ENCODE measurements at regions not wholly inside any gene's neighbourhood (a gene's known extent, or its start where the extent isn't known, plus 50 kb on each side); places are given as distances from the start of the nearest gene placed in this dataset.

DNA sequence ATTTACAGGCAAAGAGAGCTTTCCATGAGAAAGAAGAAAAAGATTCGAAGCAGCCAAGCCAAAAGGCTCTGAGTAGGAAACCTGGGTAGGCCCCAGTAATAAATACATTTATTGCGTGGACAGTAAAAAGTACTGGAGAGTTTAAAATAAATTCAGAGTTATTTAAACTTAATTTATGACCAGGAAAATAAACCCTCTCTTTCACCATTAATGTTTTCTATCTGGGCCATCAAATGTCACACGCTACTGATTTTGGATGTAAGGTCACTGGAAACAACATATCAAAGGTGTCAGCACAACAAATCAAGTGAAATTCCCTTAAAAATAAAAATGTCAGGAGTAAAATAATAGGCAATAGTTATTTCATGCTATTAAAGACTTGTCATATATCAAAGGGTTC is 264.0 kb downstream of the SKAP2 start:
- no peaks in the 10 kb centered on the region for H3K4me1 ChIP-seq (replicated peaks in 1 of 2; ENCODE audit: control insufficient read depth in 2 of 2, insufficient read depth in 2 of 2, low read length in 2 of 2)
- H3K9me3 ChIP-seq (replicated peaks; ENCODE audit: control insufficient read depth, insufficient read depth, low read depth, low read length) = no peaks in the 10 kb centered on the region
- H3K79me2 ChIP-seq (ENCODE audit: control insufficient read depth, insufficient read depth, low read length) = no peaks in the 10 kb centered on the region
- H3K4me2 ChIP-seq (ENCODE audit: insufficient read depth, low read length) = no peak overlapping the region
- no peaks in the 10 kb centered on the region for H3K36me3 ChIP-seq (ENCODE audit: control insufficient read depth, insufficient read depth, low read length)
- FAIRE-seq (no peak), ATAC-seq (no peak), DNase-seq (ENCODE audit: extremely low read depth in 1 of 4, low spot score in 3 of 4) (no peak)
- intact Hi-C loops (cut with micrococcal nuclease) (no loop called here), in situ Hi-C loops (cut with MboI) (no loop called here)
- ChIA-PET POLR2A (no interaction called here), CTCF (ENCODE audit: low intra/inter-chr PET ratio) (no interaction called here)
- peaks cover 3 to 5% of the 10 kb centered on the region in 2 experiments; a peak in 4 of 5 replicates for H3K27me3 ChIP-seq (ENCODE audit: control insufficient read depth in 2 of 2, insufficient read depth in 2 of 2, low read length in 2 of 2)
- no peak overlapping the region for H2AFZ ChIP-seq (ENCODE audit: low read depth, low read length)
- no peak overlapping the region for H3K27ac ChIP-seq (ENCODE audit: extremely low read depth, low read depth, low read length)
- 0 out of 2 replicates have a peak, but pooled peaks cover 3% of the 10 kb centered on the region for H4K20me1 ChIP-seq (replicated peaks; ENCODE audit: control insufficient read depth, insufficient read depth, low read length)
- TF ChIP-seq MYBL2 (IDR thresholded peaks at IDR 0.05; ENCODE audit: low read depth) = no peak
- TF ChIP-seq MYBL2 (CRISPR knock-in tag; IDR thresholded peaks at IDR 0.05; ENCODE audit: borderline replicate concordance) = no peak
- TF ChIP-seq CREB1 (IDR thresholded peaks at IDR 0.05) = no peak
- no peak for TF ChIP-seq CREB1 (CRISPR knock-in tag; IDR thresholded peaks at IDR 0.05)
- TF ChIP-seq ETV6 (IDR thresholded peaks at IDR 0.05; ENCODE audit: borderline replicate concordance in 1 of 2, low read depth in 2 of 2, low read length in 1 of 2) = no peak
- no peak for TF ChIP-seq ETV6 (CRISPR knock-in tag; IDR thresholded peaks at IDR 0.05; ENCODE audit: borderline replicate concordance)
- no peak for TF ChIP-seq ZNF644 (tag; IDR thresholded peaks at IDR 0.05; ENCODE audit: low read depth)
- TF ChIP-seq GTF2A2 (tag; IDR thresholded peaks at IDR 0.05) = no peak
- no peak for TF ChIP-seq RCOR1 (IDR thresholded peaks at IDR 0.05; ENCODE audit: borderline replicate concordance in 1 of 2, low read depth in 2 of 2, low read length in 2 of 2)
- no peak for TF ChIP-seq ZNF23 (CRISPR knock-in tag; IDR thresholded peaks at IDR 0.05)
- no peak for TF ChIP-seq MBD2 (IDR thresholded peaks at IDR 0.05; ENCODE audit: borderline replicate concordance, low read depth)
- no peak for TF ChIP-seq FOXM1 (IDR thresholded peaks at IDR 0.05; ENCODE audit: low read depth)
- no peak for TF ChIP-seq FOXM1 (CRISPR knock-in tag; IDR thresholded peaks at IDR 0.05; ENCODE audit: low read depth)
- no peak for TF ChIP-seq TCF3 (CRISPR knock-in tag; IDR thresholded peaks at IDR 0.05)
- TF ChIP-seq SMAD2 (IDR thresholded peaks at IDR 0.05; ENCODE audit: low read depth, low read length) = no peak
- no peak for TF ChIP-seq MAFF (IDR thresholded peaks at IDR 0.05; ENCODE audit: low read length)
- TF ChIP-seq, protein P1, sequence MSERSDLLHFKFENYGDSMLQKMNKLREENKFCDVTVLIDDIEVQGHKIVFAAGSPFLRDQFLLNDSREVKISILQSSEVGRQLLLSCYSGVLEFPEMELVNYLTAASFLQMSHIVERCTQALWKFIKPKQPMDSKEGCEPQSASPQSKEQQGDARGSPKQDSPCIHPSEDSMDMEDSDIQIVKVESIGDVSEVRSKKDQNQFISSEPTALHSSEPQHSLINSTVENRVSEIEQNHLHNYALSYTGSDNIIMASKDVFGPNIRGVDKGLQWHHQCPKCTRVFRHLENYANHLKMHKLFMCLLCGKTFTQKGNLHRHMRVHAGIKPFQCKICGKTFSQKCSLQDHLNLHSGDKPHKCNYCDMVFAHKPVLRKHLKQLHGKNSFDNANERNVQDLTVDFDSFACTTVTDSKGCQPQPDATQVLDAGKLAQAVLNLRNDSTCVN (CRISPR knock-in tag; IDR thresholded peaks at IDR 0.05) = no peak
- no peak overlapping the region for H3K4me3 ChIP-seq
- no TSS peak for BruUV-seq (replicated peaks)
- no peak overlapping the region for H3K9ac ChIP-seq (ENCODE audit: insufficient read depth in 1 of 2, low read depth in 2 of 2, low read length in 2 of 2)
- 6% methylated on average over 3 of the region's 3 CpGs for WGBS (ENCODE audit: insufficient coverage, low coverage, missing lambda C conversion rate)
- no peaks in the 10 kb centered on the region for H3K9me1 ChIP-seq (ENCODE audit: control insufficient read depth, insufficient read depth, low read length)

Data from K562 (cell line).